Activated naive CD8-positive, alpha-beta T cell treated with anti-CD3 and anti-CD28 coated beads for 36 hours (primary cell): ENCODE measurements at regions not wholly inside any gene's neighbourhood (a gene's known extent, or its start where the extent isn't known, plus 50 kb on each side); places are given as distances from the start of the nearest gene placed in this dataset.
A peak's percentile ranks its signal among the peaks of the same experiment; 100 is the strongest.

Experiments
- DNase-seq: peaks from one replicate; pipeline ENCODE4 v3.0.0; 2021
- H3K27ac Mint-ChIP-seq: one replicate; pipeline ENCODE4 v1.8.0; 2022; ENCODE audit warnings: mild to moderate bottlenecking, moderate library complexity, mixed read lengths
- H3K27me3 Mint-ChIP-seq: one replicate; pipeline ENCODE4 v1.8.0; 2022; ENCODE audit warnings: mild to moderate bottlenecking, mixed read lengths
- H3K36me3 Mint-ChIP-seq: one replicate; pipeline ENCODE4 v1.8.0; 2021; ENCODE audit warnings: mild to moderate bottlenecking, mixed read lengths
- H3K4me1 Mint-ChIP-seq: one replicate; pipeline ENCODE4 v1.8.0; 2021; ENCODE audit warnings: mixed read lengths
- H3K4me3 Mint-ChIP-seq: one replicate; pipeline ENCODE4 v1.8.0; 2022; ENCODE audit warnings: mild to moderate bottlenecking, moderate library complexity, mixed read lengths
- H3K9me3 Mint-ChIP-seq: one replicate; pipeline ENCODE4 v1.8.0; 2022; ENCODE audit warnings: mixed read lengths

GRCh38 chr5:159765135-159765433 lies 151.2 kb upstream of the ADRA1B start:
- no peaks in the 10 kb centered on the region for H3K9me3 Mint-ChIP-seq
- H3K27ac Mint-ChIP-seq = no peak overlapping the region
- peaks cover 15% of the 10 kb centered on the region for H3K27me3 Mint-ChIP-seq
- H3K4me3 Mint-ChIP-seq = no peak overlapping the region
- peaks cover 5% of the 10 kb centered on the region for H3K4me1 Mint-ChIP-seq
- no peak for DNase-seq
- no peaks in the 10 kb centered on the region for H3K36me3 Mint-ChIP-seq

- Mint-ChIP-seq H3K36me3 (no peaks in the 10 kb centered on the region), H3K27me3 (peaks cover 15% of the 10 kb centered on the region), H3K4me1 (peaks cover 5% of the 10 kb centered on the region), H3K9me3 (no peaks in the 10 kb centered on the region), H3K27ac (no peak overlapping the region), H3K4me3 (no peak overlapping the region)
- no peak for DNase-seq
Measured at GRCh38 chr5:159765760-159766517, 150.3 kb upstream of the ADRA1B start.

GRCh38 chr5:159768243-159768642 lies 148.0 kb upstream of the ADRA1B start:
- H3K27me3 Mint-ChIP-seq = peaks cover 11% of the 10 kb centered on the region

GRCh38 chr5:159772698-159773061 lies 143.6 kb upstream of the ADRA1B start:
- Mint-ChIP-seq H3K36me3 (no peaks in the 10 kb centered on the region), H3K27me3 (peaks cover 43% of the 10 kb centered on the region), H3K4me3 (peak overlapping the region; percentile 18), H3K4me1 (peaks cover 11% of the 10 kb centered on the region), H3K9me3 (no peaks in the 10 kb centered on the region), H3K27ac (peak overlapping the region; percentile 1)
- DNase-seq = no peak

More at GRCh38 chr5:159768243-159768642, 148.0 kb upstream of the ADRA1B start:
- DNase-seq = no peak
- Mint-ChIP-seq H3K4me3 (no peak overlapping the region), H3K27ac (no peak overlapping the region), H3K9me3 (no peaks in the 10 kb centered on the region), H3K36me3 (no peaks in the 10 kb centered on the region), H3K4me1 (peaks cover 8% of the 10 kb centered on the region)

GRCh38 chr5:159773062-159773924 lies 143.0 kb upstream of the ADRA1B start:
- Mint-ChIP-seq H3K27me3 (peaks cover 37% of the 10 kb centered on the region), H3K27ac (peak overlapping the region; percentile 74), H3K4me3 (no peak overlapping the region)

GRCh38 chr5:159774476-159775031 lies 141.7 kb upstream of the ADRA1B start:
- Mint-ChIP-seq H3K4me3 (no peak overlapping the region), H3K27me3 (peaks cover 37% of the 10 kb centered on the region), H3K36me3 (no peaks in the 10 kb centered on the region), H3K27ac (no peak overlapping the region), H3K4me1 (peaks cover 20% of the 10 kb centered on the region), H3K9me3 (no peaks in the 10 kb centered on the region)
- DNase-seq = no peak

More at GRCh38 chr5:159773062-159773924, 143.0 kb upstream of the ADRA1B start:
- Mint-ChIP-seq H3K9me3 (no peaks in the 10 kb centered on the region), H3K4me1 (peaks cover 12% of the 10 kb centered on the region), H3K36me3 (no peaks in the 10 kb centered on the region)
- DNase-seq = peak; percentile 91

GRCh38 chr5:159775890-159776289 lies 140.4 kb upstream of the ADRA1B start:
- no peak overlapping the region for H3K27ac Mint-ChIP-seq

GRCh38 chr5:159777049-159777660 lies 139.1 kb upstream of the ADRA1B start:
- no peak for DNase-seq
- Mint-ChIP-seq H3K27me3 (peaks cover 37% of the 10 kb centered on the region), H3K4me1 (peaks cover 26% of the 10 kb centered on the region), H3K9me3 (no peaks in the 10 kb centered on the region), H3K36me3 (no peaks in the 10 kb centered on the region), H3K4me3 (no peak overlapping the region), H3K27ac (no peak overlapping the region)

More at GRCh38 chr5:159775890-159776289, 140.4 kb upstream of the ADRA1B start:
- Mint-ChIP-seq H3K27me3 (peaks cover 37% of the 10 kb centered on the region), H3K4me3 (no peak overlapping the region), H3K36me3 (no peaks in the 10 kb centered on the region), H3K9me3 (no peaks in the 10 kb centered on the region), H3K4me1 (peaks cover 20% of the 10 kb centered on the region)
- no peak for DNase-seq

- H3K4me3 Mint-ChIP-seq = no peak overlapping the region
- H3K4me1 Mint-ChIP-seq = peaks cover 22% of the 10 kb centered on the region
- no peaks in the 10 kb centered on the region for H3K9me3 Mint-ChIP-seq
- H3K27ac Mint-ChIP-seq = no peak overlapping the region
- peaks cover 37% of the 10 kb centered on the region for H3K27me3 Mint-ChIP-seq
- no peaks in the 10 kb centered on the region for H3K36me3 Mint-ChIP-seq
- no peak for DNase-seq
Measured at GRCh38 chr5:159779481-159779880, 136.8 kb upstream of the ADRA1B start.

GRCh38 chr5:159780246-159780645 lies 136.0 kb upstream of the ADRA1B start:
- Mint-ChIP-seq H3K9me3 (no peaks in the 10 kb centered on the region), H3K4me3 (no peak overlapping the region), H3K36me3 (no peaks in the 10 kb centered on the region), H3K4me1 (peaks cover 22% of the 10 kb centered on the region), H3K27me3 (peaks cover 29% of the 10 kb centered on the region), H3K27ac (no peak overlapping the region)
- DNase-seq = no peak

GRCh38 chr5:159781626-159782157 lies 134.6 kb upstream of the ADRA1B start:
- Mint-ChIP-seq H3K4me3 (no peak overlapping the region), H3K27me3 (peaks cover 21% of the 10 kb centered on the region), H3K36me3 (no peaks in the 10 kb centered on the region), H3K27ac (no peak overlapping the region), H3K4me1 (peaks cover 19% of the 10 kb centered on the region), H3K9me3 (no peaks in the 10 kb centered on the region)
- no peak for DNase-seq

GRCh38 chr5:159782197-159782994 lies 133.9 kb upstream of the ADRA1B start:
- Mint-ChIP-seq H3K9me3 (no peaks in the 10 kb centered on the region), H3K4me3 (no peak overlapping the region), H3K36me3 (no peaks in the 10 kb centered on the region), H3K27ac (no peak overlapping the region), H3K4me1 (peaks cover 19% of the 10 kb centered on the region), H3K27me3 (peaks cover 14% of the 10 kb centered on the region)
- DNase-seq = peak; percentile 11

- no peak for DNase-seq
- Mint-ChIP-seq H3K9me3 (no peaks in the 10 kb centered on the region), H3K27me3 (peaks cover 14% of the 10 kb centered on the region), H3K4me1 (peaks cover 19% of the 10 kb centered on the region), H3K36me3 (no peaks in the 10 kb centered on the region), H3K4me3 (no peak overlapping the region), H3K27ac (no peak overlapping the region)
Measured at GRCh38 chr5:159782995-159783300, 133.3 kb upstream of the ADRA1B start.

GRCh38 chr5:159783726-159784247 lies 132.5 kb upstream of the ADRA1B start:
- no peak overlapping the region for H3K4me3 Mint-ChIP-seq
- H3K4me1 Mint-ChIP-seq = peaks cover 14% of the 10 kb centered on the region
- peaks cover 14% of the 10 kb centered on the region for H3K27me3 Mint-ChIP-seq
- no peaks in the 10 kb centered on the region for H3K36me3 Mint-ChIP-seq
- DNase-seq = no peak
- H3K9me3 Mint-ChIP-seq = no peaks in the 10 kb centered on the region
- H3K27ac Mint-ChIP-seq = no peak overlapping the region
